ENCODE measurements at regions not wholly inside any gene's neighbourhood (a gene's known extent, or its start where the extent isn't known, plus 50 kb on each side); places are given as distances from the start of the nearest gene placed in this dataset.

DNA sequence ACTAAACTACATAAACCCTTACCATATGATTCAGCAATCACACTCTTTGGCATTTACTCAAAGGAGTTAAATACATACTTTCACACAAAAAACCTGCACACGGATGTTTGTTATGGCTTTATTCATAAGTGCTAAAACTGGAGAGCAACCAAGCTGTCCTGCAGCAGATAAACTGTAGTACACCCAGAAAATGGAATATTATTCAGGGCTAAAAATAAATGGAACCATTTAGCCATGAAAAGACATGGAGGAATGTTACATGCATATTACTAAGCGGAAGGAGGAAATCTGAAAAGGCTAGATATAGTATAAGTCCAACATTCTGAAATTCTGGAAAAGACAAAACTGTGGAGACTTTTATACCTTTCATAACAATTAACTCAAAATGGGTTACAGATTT lies 73.6 kb upstream of the PHACTR3 start:
- TF ChIP-seq POLR2A (IDR thresholded peaks at IDR 0.05) (no peak), CTCF (IDR thresholded peaks at IDR 0.05) (no peak)

Measured in Peyer's patch (tissue), 4 donors.